Fibroblast of pulmonary artery (primary cell): ENCODE measurements at regions not wholly inside any gene's neighbourhood (a gene's known extent, or its start where the extent isn't known, plus 50 kb on each side); places are given as distances from the start of the nearest gene placed in this dataset.

ENCODE experiments used
- DNase-seq: peaks from one replicate; pipeline ENCODE4 v3.0.0-alpha.2; 2010; ENCODE audit warnings: low read depth
- H3K4me3 ChIP-seq: replicated peaks from 2 replicates; pipeline ENCODE4 v1.5.1; 2011; ENCODE audit warnings: low read depth, mild to moderate bottlenecking, control low read depth, low read length, moderate library complexity
- CTCF ChIP-seq: IDR thresholded peaks from 2 replicates; pipeline ENCODE4 v1.5.1; 2011; ENCODE audit warnings: mild to moderate bottlenecking, control low read depth, low read length, inconsistent platforms; ENCODE audit errors: missing control alignments

- no peak for DNase-seq
- no peak overlapping the region for H3K4me3 ChIP-seq
- no peak for TF ChIP-seq CTCF
Measured at GRCh38 chr2:11953258-11953657, 206.8 kb downstream of the LPIN1 start.

GRCh38 chr2:11955314-11955713 is 208.9 kb downstream of the LPIN1 start:
- no peak for TF ChIP-seq CTCF
- H3K4me3 ChIP-seq, result no peak overlapping the region
- no peak for DNase-seq

GRCh38 chr2:11955884-11956291 is 209.5 kb downstream of the LPIN1 start:
- DNase-seq, result peak; percentile 24
- H3K4me3 ChIP-seq, result no peak overlapping the region
- TF ChIP-seq CTCF, result no peak

GRCh38 chr2:11962707-11963328 is 216.4 kb downstream of the LPIN1 start:
- DNase-seq, result no peak
- no peak for TF ChIP-seq CTCF
- no peak overlapping the region for H3K4me3 ChIP-seq

- no peak for TF ChIP-seq CTCF
- no peak for DNase-seq
- no peak overlapping the region for H3K4me3 ChIP-seq
Measured at GRCh38 chr2:11963966-11964365, 217.5 kb downstream of the LPIN1 start.

- no peak for TF ChIP-seq CTCF
- peak; percentile 69 for DNase-seq
- H3K4me3 ChIP-seq, result no peak overlapping the region
Measured at GRCh38 chr2:11967946-11968465, 221.6 kb downstream of the LPIN1 start.

- no peak for DNase-seq
- no peak for TF ChIP-seq CTCF
- H3K4me3 ChIP-seq, result no peak overlapping the region
Measured at GRCh38 chr2:11968521-11968920, 222.1 kb downstream of the LPIN1 start.
